H9 (cell line): ENCODE measurements at regions not wholly inside any gene's neighbourhood (a gene's known extent, or its start where the extent isn't known, plus 50 kb on each side); places are given as distances from the start of the nearest gene placed in this dataset.

ENCODE experiments used
- DNase-seq: peaks from one replicate; pipeline ENCODE4 v3.0.0-alpha.2; 2017
- H2AFZ ChIP-seq: one replicate; pipeline ENCODE4 v1.6.1; 2013; ENCODE audit warnings: mild to moderate bottlenecking, low read length, control low read depth, moderate library complexity
- H2AK5ac ChIP-seq: 2 replicates; pipeline ENCODE4 v1.6.1; 2013; ENCODE audit warnings: low read length, control low read depth, mixed read lengths; ENCODE audit not compliant: insufficient read length
- H2BK120ac ChIP-seq: one replicate; pipeline ENCODE4 v1.6.1; 2013; ENCODE audit warnings: low read depth, mild to moderate bottlenecking, low read length, control low read depth, inconsistent platforms; ENCODE audit not compliant: poor library complexity, severe bottlenecking
- H2BK12ac ChIP-seq: 2 replicates; pipeline ENCODE4 v1.6.1; 2013; ENCODE audit warnings: low read length, control low read depth, mixed read lengths, low read depth; ENCODE audit not compliant: insufficient read length
- H2BK15ac ChIP-seq: 2 replicates; pipeline ENCODE4 v1.6.1; 2013; ENCODE audit warnings: low read depth, low read length, control low read depth
- H2BK20ac ChIP-seq: one replicate; pipeline ENCODE4 v1.6.1; 2013; ENCODE audit warnings: low read depth, mild to moderate bottlenecking, low read length, control low read depth, inconsistent platforms; ENCODE audit not compliant: poor library complexity, severe bottlenecking
- H2BK5ac ChIP-seq: 2 replicates; pipeline ENCODE4 v1.6.1; 2013; ENCODE audit warnings: low read length, control low read depth, mixed read lengths; ENCODE audit not compliant: insufficient read length
- H3K14ac ChIP-seq: 2 replicates; pipeline ENCODE4 v1.6.1; 2013; ENCODE audit warnings: low read length, control low read depth; ENCODE audit not compliant: insufficient read depth
- H3K18ac ChIP-seq: 2 replicates; pipeline ENCODE4 v1.6.1; 2013; ENCODE audit warnings: low read depth, mild to moderate bottlenecking, mixed read lengths, low read length, control low read depth; ENCODE audit not compliant: insufficient read length
- H3K23ac ChIP-seq: 2 replicates; pipeline ENCODE4 v1.6.1; 2013; ENCODE audit warnings: low read length, control low read depth, mixed read lengths, low read depth; ENCODE audit not compliant: insufficient read length
- H3K23me2 ChIP-seq: 2 replicates; pipeline ENCODE4 v1.6.1; 2013; ENCODE audit warnings: low read depth, mild to moderate bottlenecking, mixed read lengths, low read length, control low read depth; ENCODE audit not compliant: insufficient read length, poor library complexity, severe bottlenecking
- H3K27ac ChIP-seq: 2 replicates; pipeline ENCODE4 v1.5.1; 2013; ENCODE audit warnings: low read length, control low read depth, mixed read lengths, low read depth; ENCODE audit not compliant: insufficient read length
- H3K27me3 ChIP-seq: 2 replicates; pipeline ENCODE4 v1.6.1; 2013; ENCODE audit warnings: low read length, control low read depth, inconsistent platforms; ENCODE audit not compliant: insufficient read depth
- H3K4ac ChIP-seq: 2 replicates; pipeline ENCODE4 v1.6.1; 2013; ENCODE audit warnings: low read depth, mild to moderate bottlenecking, control low read depth, inconsistent platforms, low read length, moderate library complexity
- H3K4me1 ChIP-seq: 2 replicates; pipeline ENCODE4 v1.6.1; 2013; ENCODE audit warnings: low read length, control low read depth, inconsistent platforms; ENCODE audit not compliant: insufficient read depth
- H3K4me2 ChIP-seq: 2 replicates; pipeline ENCODE4 v1.6.1; 2013; ENCODE audit warnings: low read length, control low read depth, mixed read lengths; ENCODE audit not compliant: insufficient read length, insufficient read depth
- H3K56ac ChIP-seq: 2 replicates; pipeline ENCODE4 v1.6.1; 2013; ENCODE audit warnings: low read depth, mild to moderate bottlenecking, mixed read lengths, low read length, control low read depth; ENCODE audit not compliant: insufficient read length
- H3K79me1 ChIP-seq: 2 replicates; pipeline ENCODE4 v1.6.1; 2013; ENCODE audit warnings: low read depth, mild to moderate bottlenecking, moderate library complexity, low read length, control low read depth, inconsistent platforms; ENCODE audit not compliant: insufficient read depth, poor library complexity, severe bottlenecking
- H3K79me2 ChIP-seq: 2 replicates; pipeline ENCODE4 v1.6.1; 2013; ENCODE audit warnings: low read length, control low read depth, inconsistent platforms; ENCODE audit not compliant: insufficient read depth
- H3K9ac ChIP-seq: 2 replicates; pipeline ENCODE4 v1.6.1; 2013; ENCODE audit warnings: low read length, control low read depth, mixed read lengths; ENCODE audit not compliant: insufficient read length; ENCODE audit errors: extremely low read depth
- H3K9me3 ChIP-seq: one replicate; pipeline ENCODE4 v1.6.1; 2013; ENCODE audit warnings: low read depth, low read length, inconsistent platforms; ENCODE audit not compliant: control insufficient read depth
- H3T11ph ChIP-seq: one replicate; pipeline ENCODE4 v1.6.1; 2013; ENCODE audit warnings: mild to moderate bottlenecking, low read length, control low read depth, inconsistent platforms
- H4K20me1 ChIP-seq: one replicate; pipeline ENCODE4 v1.6.1; 2013; ENCODE audit not compliant: control insufficient read depth, insufficient read length, insufficient read depth
- H4K5ac ChIP-seq: 2 replicates; pipeline ENCODE4 v1.6.1; 2013; ENCODE audit warnings: low read depth, mild to moderate bottlenecking, mixed read lengths, low read length, control low read depth; ENCODE audit not compliant: insufficient read length
- H4K8ac ChIP-seq: replicated peaks from 2 replicates; pipeline ENCODE4 v1.6.1; 2013; ENCODE audit warnings: low read length, control low read depth, mixed read lengths, low read depth; ENCODE audit not compliant: insufficient read length
- H4K91ac ChIP-seq: 2 replicates; pipeline ENCODE4 v1.6.1; 2013; ENCODE audit warnings: low read depth, mild to moderate bottlenecking, moderate library complexity, mixed read lengths, low read length, control low read depth; ENCODE audit not compliant: insufficient read length
- H3K27ac Mint-ChIP-seq, 3 experiments: 2 replicates in 2 of 3; 3 replicates in 1 of 3; pipeline ENCODE4 v1.8.0; 2020 to 2021; ENCODE audit warnings: mixed read lengths in 3 of 3, mild to moderate bottlenecking in 1 of 3, moderate library complexity in 1 of 3
- H3K27me3 Mint-ChIP-seq: 2 replicates; pipeline ENCODE4 v1.8.0; 2021; ENCODE audit warnings: low read depth, mild to moderate bottlenecking, moderate library complexity, mixed read lengths
- H3K36me3 Mint-ChIP-seq, 3 experiments: 2 replicates in 2 of 3; 3 replicates in 1 of 3; pipeline ENCODE4 v1.8.0; 2020 to 2021; ENCODE audit warnings: low read depth in 3 of 3, mixed read lengths in 3 of 3; ENCODE audit not compliant: insufficient read depth in 1 of 3
- H3K4me1 Mint-ChIP-seq, 2 experiments: 2 replicates each; pipeline ENCODE4 v1.8.0; 2020; ENCODE audit warnings: mixed read lengths in 2 of 2
- H3K4me3 Mint-ChIP-seq, 2 experiments: 2 replicates in 1 of 2; 3 replicates in 1 of 2; pipeline ENCODE4 v1.8.0; 2020 to 2021; ENCODE audit warnings: mild to moderate bottlenecking in 2 of 2, mixed read lengths in 2 of 2, moderate library complexity in 1 of 2
- H3K9me3 Mint-ChIP-seq, 2 experiments: 2 replicates in 1 of 2; 3 replicates in 1 of 2; pipeline ENCODE4 v1.8.0; 2020; ENCODE audit warnings: mild to moderate bottlenecking in 2 of 2, mixed read lengths in 2 of 2, moderate library complexity in 1 of 2
- WGBS: extraction: QIAGEN DNeasy Blood & Tissue Kit; methylation state at CpG from one replicate; pipeline ENCODE4 v1.1.7; 2013; ENCODE audit warnings: missing lambda C conversion rate, low lambda C conversion rate, mixed read lengths; ENCODE audit not compliant: insufficient read length; ENCODE audit errors: extremely low coverage; 5-methylcytosine and 5-hydroxymethylcytosine counted together
- TF ChIP-seq, protein P1 (sequence below): fragments of 200-600 bp; sonication (generic); conservative IDR thresholded peaks from 3 replicates; pipeline ENCODE4 v1.8.0; 2021; ENCODE audit warnings: antibody characterized with exemption, mild to moderate bottlenecking

DNA sequence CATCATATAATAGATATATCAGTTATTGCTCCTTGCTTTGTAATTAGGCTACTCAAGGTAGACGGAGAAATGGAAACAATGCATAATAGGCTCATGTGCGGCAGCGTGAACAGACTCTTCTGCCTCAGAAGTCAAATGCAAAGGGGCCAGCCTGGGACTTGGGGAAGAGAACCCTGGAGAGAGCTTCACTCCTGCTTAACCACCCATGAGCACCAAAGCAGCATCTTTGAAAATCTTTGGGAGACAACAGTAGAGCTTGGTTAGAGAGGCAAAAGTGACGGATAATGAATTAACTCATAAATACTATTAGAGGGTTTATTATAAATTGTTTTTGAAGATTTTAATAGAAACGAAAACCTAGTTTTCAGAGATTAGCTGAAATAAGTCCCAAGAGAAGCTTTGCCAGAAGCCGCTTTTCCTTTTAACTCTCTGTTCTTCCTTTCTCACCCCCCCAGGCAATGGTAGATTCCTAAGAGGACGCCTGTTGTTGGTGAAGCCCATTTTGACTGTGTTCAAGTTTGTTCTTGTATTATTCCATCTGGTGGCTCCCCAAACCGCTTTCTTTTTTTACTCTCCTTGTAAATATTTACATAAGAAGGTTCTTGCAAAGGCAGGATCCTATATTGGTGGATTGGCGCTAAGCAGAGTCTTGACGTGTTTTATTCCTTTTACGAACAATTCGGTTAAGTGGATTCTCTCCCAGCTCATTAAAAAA, 196.0 kb upstream of the TPRG1 start:
- no peak overlapping the region for H4K91ac ChIP-seq
- Mint-ChIP-seq H3K9me3 (peaks cover 4 to 10% of the 10 kb centered on the region in 2 experiments), H3K4me1 (peaks cover 3 to 12% of the 10 kb centered on the region in 2 experiments; a peak in 3 of 4 replicates), H3K27ac (no peak overlapping the region), H3K27me3 (no peaks in the 10 kb centered on the region), H3K36me3 (peaks cover 0 to 4% (median 0%) of the 10 kb centered on the region in 3 experiments; a peak in 1 of 7 replicates), H3K4me3 (no peak overlapping the region)
- no peak overlapping the region for H4K8ac ChIP-seq
- H3K56ac ChIP-seq = no peak overlapping the region
- no peak overlapping the region for H3K27ac ChIP-seq
- H2BK5ac ChIP-seq = no peak overlapping the region
- H3K4me1 ChIP-seq = no peaks in the 10 kb centered on the region
- no peaks in the 10 kb centered on the region for H3K79me1 ChIP-seq
- H2BK15ac ChIP-seq = no peak overlapping the region
- no peak overlapping the region for H3K23ac ChIP-seq
- no peaks in the 10 kb centered on the region for H4K20me1 ChIP-seq
- DNase-seq = no peak
- no CpG with 5 or more reads among the region's 12 CpGs for WGBS
- no peak overlapping the region for H3K14ac ChIP-seq
- H3K4me2 ChIP-seq = no peak overlapping the region
- H2AFZ ChIP-seq = no peak overlapping the region
- H3K9me3 ChIP-seq = no peaks in the 10 kb centered on the region
- no peaks in the 10 kb centered on the region for H3K79me2 ChIP-seq
- H3K18ac ChIP-seq = no peak overlapping the region
- no peak overlapping the region for H2BK12ac ChIP-seq
- no peak overlapping the region for H3K4ac ChIP-seq
- H2AK5ac ChIP-seq = no peak overlapping the region
- no peaks in the 10 kb centered on the region for H3K23me2 ChIP-seq
- H2BK20ac ChIP-seq = no peak overlapping the region
- H3T11ph ChIP-seq = no peak overlapping the region
- H4K5ac ChIP-seq = no peak overlapping the region
- no peaks in the 10 kb centered on the region for H3K27me3 ChIP-seq
- no peak overlapping the region for H2BK120ac ChIP-seq
- no peak overlapping the region for H3K9ac ChIP-seq
- TF ChIP-seq, protein P1, sequence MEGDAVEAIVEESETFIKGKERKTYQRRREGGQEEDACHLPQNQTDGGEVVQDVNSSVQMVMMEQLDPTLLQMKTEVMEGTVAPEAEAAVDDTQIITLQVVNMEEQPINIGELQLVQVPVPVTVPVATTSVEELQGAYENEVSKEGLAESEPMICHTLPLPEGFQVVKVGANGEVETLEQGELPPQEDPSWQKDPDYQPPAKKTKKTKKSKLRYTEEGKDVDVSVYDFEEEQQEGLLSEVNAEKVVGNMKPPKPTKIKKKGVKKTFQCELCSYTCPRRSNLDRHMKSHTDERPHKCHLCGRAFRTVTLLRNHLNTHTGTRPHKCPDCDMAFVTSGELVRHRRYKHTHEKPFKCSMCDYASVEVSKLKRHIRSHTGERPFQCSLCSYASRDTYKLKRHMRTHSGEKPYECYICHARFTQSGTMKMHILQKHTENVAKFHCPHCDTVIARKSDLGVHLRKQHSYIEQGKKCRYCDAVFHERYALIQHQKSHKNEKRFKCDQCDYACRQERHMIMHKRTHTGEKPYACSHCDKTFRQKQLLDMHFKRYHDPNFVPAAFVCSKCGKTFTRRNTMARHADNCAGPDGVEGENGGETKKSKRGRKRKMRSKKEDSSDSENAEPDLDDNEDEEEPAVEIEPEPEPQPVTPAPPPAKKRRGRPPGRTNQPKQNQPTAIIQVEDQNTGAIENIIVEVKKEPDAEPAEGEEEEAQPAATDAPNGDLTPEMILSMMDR = no peak
